ENCODE measurements at regions not wholly inside any gene's neighbourhood (a gene's known extent, or its start where the extent isn't known, plus 50 kb on each side); places are given as distances from the start of the nearest gene placed in this dataset.

DNA sequence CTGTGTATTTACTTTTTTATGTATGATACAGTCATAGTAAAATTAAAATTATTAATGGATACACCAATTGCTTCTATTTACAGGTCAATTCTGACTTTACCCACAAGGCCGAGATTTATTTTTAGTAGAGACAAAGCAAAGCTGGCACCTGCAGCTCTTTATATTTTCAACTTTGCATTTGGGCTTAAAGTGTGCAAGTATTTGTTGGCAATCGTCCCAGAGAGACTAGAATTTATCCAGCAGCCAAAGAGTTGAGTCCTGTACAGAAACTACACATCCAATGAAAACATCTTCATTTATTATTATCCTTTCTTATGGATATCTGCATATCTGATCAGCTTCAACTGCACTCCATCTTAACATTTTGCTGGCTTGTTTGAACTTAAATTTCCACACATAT is 485.6 kb downstream of the SOX11 start:
- TF ChIP-seq POLR2A (IDR thresholded peaks at IDR 0.05; ENCODE audit: extremely low read depth, insufficient read length) (no peak), MYC (IDR thresholded peaks at IDR 0.05; ENCODE audit: low read depth, low read length) (no peak)
- TF ChIP-seq, protein P1, sequence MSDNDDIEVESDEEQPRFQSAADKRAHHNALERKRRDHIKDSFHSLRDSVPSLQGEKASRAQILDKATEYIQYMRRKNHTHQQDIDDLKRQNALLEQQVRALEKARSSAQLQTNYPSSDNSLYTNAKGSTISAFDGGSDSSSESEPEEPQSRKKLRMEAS (IDR thresholded peaks at IDR 0.05; ENCODE audit: low read depth, low read length): no peak
- TF ChIP-seq, protein P2, sequence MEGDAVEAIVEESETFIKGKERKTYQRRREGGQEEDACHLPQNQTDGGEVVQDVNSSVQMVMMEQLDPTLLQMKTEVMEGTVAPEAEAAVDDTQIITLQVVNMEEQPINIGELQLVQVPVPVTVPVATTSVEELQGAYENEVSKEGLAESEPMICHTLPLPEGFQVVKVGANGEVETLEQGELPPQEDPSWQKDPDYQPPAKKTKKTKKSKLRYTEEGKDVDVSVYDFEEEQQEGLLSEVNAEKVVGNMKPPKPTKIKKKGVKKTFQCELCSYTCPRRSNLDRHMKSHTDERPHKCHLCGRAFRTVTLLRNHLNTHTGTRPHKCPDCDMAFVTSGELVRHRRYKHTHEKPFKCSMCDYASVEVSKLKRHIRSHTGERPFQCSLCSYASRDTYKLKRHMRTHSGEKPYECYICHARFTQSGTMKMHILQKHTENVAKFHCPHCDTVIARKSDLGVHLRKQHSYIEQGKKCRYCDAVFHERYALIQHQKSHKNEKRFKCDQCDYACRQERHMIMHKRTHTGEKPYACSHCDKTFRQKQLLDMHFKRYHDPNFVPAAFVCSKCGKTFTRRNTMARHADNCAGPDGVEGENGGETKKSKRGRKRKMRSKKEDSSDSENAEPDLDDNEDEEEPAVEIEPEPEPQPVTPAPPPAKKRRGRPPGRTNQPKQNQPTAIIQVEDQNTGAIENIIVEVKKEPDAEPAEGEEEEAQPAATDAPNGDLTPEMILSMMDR (IDR thresholded peaks at IDR 0.05; ENCODE audit: low read depth, low read length): no peak
- no peak for DNase-seq (ENCODE audit: low read depth)

DNA sequence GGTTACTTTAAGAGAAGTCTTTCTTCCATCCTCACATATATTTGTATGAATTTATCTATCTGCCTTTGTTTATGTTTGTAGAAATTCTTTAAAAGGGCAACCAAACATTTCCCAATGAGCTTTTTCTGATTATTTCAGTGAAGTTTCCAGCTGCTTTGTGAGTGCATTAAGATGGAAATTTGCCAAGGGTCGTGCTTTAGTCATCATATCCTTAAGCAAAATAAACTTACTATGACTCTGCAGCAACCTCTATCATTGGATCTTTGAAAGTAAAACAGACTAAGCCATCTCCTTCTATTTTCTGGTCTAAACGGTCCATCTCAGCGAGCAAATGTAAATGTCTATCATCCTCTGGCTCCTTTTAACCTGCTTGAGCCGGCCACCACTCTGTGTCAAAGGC is 489.3 kb downstream of the SOX11 start:
- no peak for DNase-seq (ENCODE audit: low read depth)
- TF ChIP-seq, protein P2 (IDR thresholded peaks at IDR 0.05; ENCODE audit: low read depth, low read length): no peak
- TF ChIP-seq POLR2A (IDR thresholded peaks at IDR 0.05; ENCODE audit: extremely low read depth, insufficient read length): no peak
- no peak for TF ChIP-seq MYC (IDR thresholded peaks at IDR 0.05; ENCODE audit: low read depth, low read length)
- TF ChIP-seq, protein P1 (IDR thresholded peaks at IDR 0.05; ENCODE audit: low read depth, low read length): no peak
- H3K4me3 ChIP-seq (ENCODE audit: low read depth, low read length): no peak overlapping the region

More for the DNA sequence above, 485.6 kb downstream of the SOX11 start:
- H3K4me3 ChIP-seq (ENCODE audit: low read depth, low read length): no peak overlapping the region

DNA sequence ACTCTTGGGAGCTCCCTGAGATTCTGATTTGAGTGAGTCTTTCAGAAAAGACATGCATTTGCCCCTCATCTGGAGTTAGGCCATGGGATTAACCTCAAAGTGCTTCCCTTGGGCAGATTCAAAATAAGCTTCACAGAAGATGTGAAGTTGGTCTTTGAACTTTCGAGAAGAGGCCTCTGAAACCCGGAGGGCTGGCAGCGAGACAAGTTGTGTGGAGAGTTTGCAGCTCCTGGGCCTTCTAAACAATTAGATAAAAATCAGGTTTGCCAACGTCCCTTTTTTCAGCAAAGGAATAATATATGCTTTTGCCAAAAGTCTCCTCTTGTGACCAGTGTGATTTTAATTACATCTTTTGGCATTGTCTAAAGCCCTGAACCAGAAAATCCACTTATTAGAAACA is 489.7 kb downstream of the SOX11 start:
- TF ChIP-seq, protein P1 (IDR thresholded peaks at IDR 0.05; ENCODE audit: low read depth, low read length): no peak
- TF ChIP-seq, protein P2 (IDR thresholded peaks at IDR 0.05; ENCODE audit: low read depth, low read length): no peak
- TF ChIP-seq MYC (IDR thresholded peaks at IDR 0.05; ENCODE audit: low read depth, low read length) (no peak), POLR2A (IDR thresholded peaks at IDR 0.05; ENCODE audit: extremely low read depth, insufficient read length) (no peak)
- no peak overlapping the region for H3K4me3 ChIP-seq (ENCODE audit: low read depth, low read length)
- no peak for DNase-seq (ENCODE audit: low read depth)

DNA sequence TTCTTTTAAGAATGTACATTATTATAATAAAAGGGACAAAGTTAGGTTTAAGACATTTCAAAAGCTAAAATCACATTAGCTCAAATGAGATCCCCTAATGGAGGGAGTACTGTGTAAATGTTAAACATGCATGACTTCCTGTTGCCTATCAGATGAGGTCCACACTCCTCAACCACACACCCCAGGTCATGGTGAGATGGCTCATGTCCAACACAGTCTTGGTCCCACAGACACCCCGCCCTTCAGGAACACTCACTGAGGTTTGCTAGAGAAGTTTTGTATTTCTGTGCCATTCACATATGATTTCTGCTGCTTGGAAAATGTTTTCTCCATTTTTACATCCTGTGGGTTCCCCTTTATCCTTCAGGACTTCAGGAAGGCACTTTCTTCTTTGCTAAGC is 491.0 kb downstream of the SOX11 start:
- no peak overlapping the region for H3K4me3 ChIP-seq (ENCODE audit: low read depth, low read length)
- TF ChIP-seq, protein P2 (IDR thresholded peaks at IDR 0.05; ENCODE audit: low read depth, low read length): no peak
- TF ChIP-seq, protein P1 (IDR thresholded peaks at IDR 0.05; ENCODE audit: low read depth, low read length): no peak
- TF ChIP-seq MYC (IDR thresholded peaks at IDR 0.05; ENCODE audit: low read depth, low read length): no peak
- no peak for TF ChIP-seq POLR2A (IDR thresholded peaks at IDR 0.05; ENCODE audit: extremely low read depth, insufficient read length)
- no peak for DNase-seq (ENCODE audit: low read depth)

DNA sequence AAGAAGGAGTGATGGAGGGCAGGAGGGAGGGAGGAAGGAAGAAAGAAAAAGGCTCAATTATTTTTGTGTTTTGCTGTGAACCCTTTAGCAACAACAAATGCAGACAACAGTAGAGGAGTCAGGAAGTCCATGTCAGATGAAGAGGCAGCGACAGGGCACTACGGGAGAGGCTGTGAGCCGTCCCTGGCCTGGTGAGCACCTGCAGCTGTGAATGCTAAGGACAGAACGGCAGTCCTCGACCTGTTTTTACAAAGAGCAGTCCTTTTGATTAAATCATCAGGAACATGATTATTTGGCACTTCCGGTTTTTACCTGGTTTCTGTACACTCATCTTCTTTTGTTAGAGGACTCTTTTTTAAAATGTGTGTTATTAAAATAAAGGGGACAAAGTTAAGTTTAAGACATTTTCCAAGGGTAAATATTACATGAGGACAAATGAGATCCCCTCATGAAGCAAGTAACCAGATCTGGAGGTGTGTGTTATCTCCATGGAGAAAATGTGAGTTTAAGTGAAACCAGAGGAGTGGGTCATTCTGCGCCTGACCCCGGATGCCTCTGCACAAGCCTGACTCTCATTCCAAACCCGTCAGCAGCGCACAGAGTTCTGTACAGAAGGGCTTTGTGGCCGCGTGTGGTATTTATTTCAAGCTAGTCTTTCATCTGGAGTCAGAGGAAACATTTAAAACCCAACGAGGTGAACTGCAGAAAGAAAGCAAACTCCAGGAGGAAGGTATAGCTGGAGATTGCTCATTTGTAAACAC is 492.5 kb downstream of the SOX11 start:
- DNase-seq (ENCODE audit: low read depth): no peak
- TF ChIP-seq, protein P1 (IDR thresholded peaks at IDR 0.05; ENCODE audit: low read depth, low read length): no peak
- TF ChIP-seq MYC (IDR thresholded peaks at IDR 0.05; ENCODE audit: low read depth, low read length) (no peak), POLR2A (IDR thresholded peaks at IDR 0.05; ENCODE audit: extremely low read depth, insufficient read length) (no peak)
- TF ChIP-seq, protein P2 (IDR thresholded peaks at IDR 0.05; ENCODE audit: low read depth, low read length): no peak
- no peak overlapping the region for H3K4me3 ChIP-seq (ENCODE audit: low read depth, low read length)
